GM18517 (cell line): ENCODE measurements at regions not wholly inside any gene's neighbourhood (a gene's known extent, or its start where the extent isn't known, plus 50 kb on each side); places are given as distances from the start of the nearest gene placed in this dataset.
"Not testable (repeated sequence)": the region's sequence is repeated elsewhere in the genome, so short reads cannot be mapped to it uniquely, and the experiment has no call there.

Experiments used
- ATAC-seq: cut with Tn5 transposase; IDR thresholded peaks from one replicate; pipeline ENCODE4 v1.9.1; 2021; ENCODE audit warnings: mild to moderate bottlenecking, moderate library complexity; ENCODE audit not compliant: unreplicated experiment

DNA sequence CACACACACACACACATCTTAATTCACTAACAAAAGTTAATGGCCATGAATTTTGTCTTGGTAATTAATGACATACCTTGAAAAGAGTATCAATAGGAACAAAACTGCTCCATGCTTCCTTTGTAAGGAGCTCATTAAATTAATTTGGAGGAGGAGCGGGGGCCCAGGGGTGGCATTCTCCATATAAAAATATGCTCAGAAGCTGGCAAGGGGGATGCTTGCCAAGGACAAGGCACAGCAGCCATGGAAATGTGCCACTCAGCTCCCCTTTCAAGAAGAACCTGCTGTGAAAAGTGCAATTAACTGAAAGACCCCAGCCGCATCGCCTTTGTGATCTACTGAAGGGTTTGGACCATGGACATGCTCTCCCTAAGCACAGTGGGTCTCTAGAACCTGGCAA lies 385.9 kb upstream of the API5 start:
- ATAC-seq: no peak

GRCh38 chr11:42947405-42947804 lies 364.4 kb upstream of the API5 start:
- ATAC-seq: no peak

- ATAC-seq: not testable (repeated sequence)
Measured at GRCh38 chr11:42949738-42950376, 361.9 kb upstream of the API5 start.

GRCh38 chr11:42951266-42951665 lies 360.5 kb upstream of the API5 start:
- ATAC-seq: no peak

DNA sequence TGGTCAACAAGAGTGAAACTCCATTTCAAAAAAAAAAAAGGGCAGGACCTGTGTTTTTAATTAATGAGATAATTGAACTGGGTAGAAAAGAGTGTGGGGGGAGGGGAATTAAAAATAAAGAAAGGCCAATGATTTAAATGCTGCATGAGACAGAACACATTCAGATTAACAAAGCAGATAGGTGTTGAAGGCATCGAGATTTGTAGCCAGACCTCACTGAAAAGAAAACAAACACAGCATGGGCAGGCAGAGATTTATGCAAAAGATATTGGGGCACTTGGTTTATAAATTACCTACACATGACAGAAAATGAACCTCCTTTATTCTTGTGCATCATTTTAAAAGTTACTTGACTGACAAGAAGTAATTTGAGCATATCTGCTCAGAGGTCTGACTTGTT lies 354.0 kb upstream of the API5 start:
- ATAC-seq: no peak

DNA sequence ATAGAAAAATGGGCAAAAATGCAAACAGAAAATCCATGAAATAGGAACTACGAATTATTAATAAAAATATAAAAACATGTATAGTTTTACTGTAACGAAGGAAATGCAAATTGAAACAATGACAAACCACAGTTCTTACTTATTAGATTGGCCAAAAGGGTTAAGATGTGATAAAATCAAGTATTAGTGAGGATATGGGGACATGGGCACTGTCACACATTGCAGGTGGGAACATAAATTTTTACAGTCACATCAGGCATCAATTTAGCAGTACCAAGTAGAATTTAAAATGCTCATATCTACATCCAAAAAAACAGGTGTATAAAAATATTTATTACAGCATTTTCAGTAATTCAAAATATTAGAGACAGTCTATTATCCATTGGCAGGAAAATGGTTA lies 353.2 kb upstream of the API5 start:
- ATAC-seq: no peak

DNA sequence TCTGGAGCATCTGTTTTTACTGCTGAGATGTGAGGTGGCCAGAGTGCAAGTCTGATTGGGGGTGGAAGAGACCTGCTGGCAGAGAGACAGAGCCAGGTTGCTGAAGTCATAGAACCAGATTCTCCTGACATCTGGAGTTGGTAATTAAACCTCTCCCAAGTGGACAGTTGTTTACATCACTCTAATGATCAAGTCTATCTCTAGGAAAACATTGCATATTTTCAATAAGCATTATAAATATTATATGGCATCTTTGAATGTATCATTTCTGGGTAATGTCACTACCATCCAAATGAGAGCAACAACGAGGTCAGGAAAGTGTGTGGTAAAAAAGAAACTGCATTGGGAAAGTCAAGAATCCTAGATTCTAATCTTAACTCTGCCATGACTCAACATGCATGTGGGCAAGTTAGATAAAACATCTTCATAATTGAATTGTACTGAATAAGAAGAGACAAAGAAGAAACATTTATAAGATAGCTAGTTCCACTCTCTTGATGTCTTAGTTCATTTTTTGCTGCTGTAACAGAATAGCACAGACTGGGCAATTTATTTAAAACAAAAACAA lies 351.2 kb upstream of the API5 start:
- no peak for ATAC-seq

GRCh38 chr11:42967653-42968052 lies 344.1 kb upstream of the API5 start:
- no peak for ATAC-seq

GRCh38 chr11:42972741-42973140 lies 339.1 kb upstream of the API5 start:
- no peak for ATAC-seq

DNA sequence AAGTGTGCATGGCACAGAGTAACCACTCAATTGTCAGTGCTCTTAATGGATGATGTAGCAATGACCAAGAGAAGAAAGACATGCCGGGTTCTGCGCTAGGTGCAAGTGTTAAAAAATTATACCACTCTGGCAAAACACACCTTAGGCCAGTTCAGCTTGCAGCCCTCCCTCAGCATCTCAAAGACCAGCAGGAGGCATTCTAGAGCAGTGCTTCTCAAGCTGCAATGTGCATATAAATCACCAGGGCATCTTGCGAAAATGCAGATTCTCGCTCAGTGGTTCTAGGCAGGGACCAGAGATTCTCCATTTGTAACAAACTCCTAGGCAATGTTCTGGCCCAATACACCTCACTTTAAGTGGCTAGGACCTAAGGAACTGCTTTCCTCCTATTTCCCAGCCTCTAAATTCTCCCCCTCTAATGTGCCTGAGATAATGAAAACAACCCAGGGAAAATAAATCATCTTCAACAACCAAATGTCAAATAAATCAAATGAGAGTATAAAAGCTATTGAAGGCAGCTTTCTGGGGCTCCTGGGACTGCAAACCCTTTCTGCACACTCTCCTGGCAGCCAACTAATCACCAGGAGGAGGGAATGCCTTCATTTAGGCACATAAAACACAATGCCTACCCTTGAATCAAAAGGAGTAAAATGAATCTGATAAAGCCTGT lies 337.2 kb upstream of the API5 start:
- ATAC-seq: no peak

DNA sequence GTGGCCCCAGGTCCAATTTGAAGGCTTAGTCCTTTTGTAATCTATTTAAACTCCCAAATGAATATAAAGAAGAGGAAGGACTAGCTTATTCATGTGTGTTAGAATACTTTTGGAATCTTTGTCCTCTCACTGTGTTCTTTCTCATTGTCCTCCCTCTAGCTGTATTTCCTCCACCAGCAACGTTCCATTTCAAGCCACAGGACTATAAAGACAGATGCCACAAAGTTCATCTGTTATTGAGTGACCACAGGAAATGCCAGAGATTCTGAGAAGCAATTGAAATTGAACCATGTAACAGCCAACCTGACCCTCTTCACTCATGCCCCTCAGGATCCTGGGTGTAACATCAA lies 336.6 kb upstream of the API5 start:
- ATAC-seq: no peak

DNA sequence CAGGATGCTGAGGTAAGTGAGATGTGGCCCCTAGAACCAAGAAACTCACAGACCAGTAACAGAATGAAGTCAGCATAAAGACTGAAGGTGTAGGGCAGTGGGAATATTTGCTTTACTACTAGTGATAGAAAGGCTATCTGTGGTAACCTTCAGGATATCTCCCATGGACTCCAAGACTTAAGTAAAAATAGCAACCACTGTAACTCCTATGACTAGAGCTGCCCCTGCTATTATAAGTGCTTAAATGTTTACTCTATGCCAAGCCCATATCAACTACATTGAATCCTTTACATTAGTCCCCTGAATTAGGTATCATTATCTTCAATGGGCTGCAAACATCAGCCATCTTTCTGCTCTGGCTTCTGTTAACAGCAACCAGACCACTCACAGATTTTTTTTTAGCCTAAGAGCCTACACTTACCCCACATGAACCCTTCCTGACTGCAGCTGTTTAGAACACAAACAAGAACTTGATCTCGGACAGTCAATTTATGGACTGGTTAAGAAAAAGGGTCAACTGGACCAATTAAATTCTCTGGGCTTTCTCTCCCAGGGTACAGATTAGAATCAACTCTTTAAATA lies 335.1 kb upstream of the API5 start:
- no peak for ATAC-seq

DNA sequence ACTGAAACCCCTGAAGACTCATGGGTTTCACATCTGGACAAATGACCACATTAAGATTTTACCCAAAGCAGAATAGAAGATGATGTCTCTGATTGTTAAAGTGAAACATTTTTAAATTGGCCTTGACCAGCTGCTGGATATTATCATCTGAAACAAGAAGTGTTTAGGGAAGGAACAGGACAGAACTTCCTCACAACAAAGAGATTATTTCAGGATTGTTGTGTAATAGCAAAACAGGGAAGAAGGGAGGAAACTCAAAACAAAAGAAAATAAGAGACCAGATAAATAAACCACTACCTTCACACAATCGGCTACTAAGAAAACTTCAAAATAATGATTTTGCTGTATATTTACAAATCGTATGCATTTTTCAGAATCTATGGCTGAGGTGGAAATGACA lies 319.2 kb upstream of the API5 start:
- ATAC-seq: no peak

- no peak for ATAC-seq
Measured at GRCh38 chr11:42996421-42997307, 315.1 kb upstream of the API5 start.

- not testable (repeated sequence) for ATAC-seq
Measured at GRCh38 chr11:43004879-43005278, 306.9 kb upstream of the API5 start.

DNA sequence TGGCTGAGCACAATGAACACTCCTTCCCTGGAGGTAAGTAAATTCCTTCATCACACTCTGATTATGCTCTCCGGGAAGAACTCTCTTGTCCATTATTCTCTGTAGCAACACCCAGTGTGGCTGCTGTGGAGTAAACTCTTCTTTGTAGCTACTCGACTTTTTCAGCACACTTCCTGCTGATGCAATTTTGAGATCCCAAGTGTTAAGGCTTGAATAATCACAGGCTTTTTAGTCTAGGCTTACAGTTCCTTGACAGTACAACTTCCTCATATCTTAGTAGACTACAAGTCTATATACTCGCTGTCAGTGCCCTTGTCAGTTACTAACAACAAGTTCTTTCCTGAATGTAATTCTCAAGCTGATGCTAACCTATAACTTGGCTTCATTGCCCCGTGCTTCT lies 301.8 kb upstream of the API5 start:
- no peak for ATAC-seq

DNA sequence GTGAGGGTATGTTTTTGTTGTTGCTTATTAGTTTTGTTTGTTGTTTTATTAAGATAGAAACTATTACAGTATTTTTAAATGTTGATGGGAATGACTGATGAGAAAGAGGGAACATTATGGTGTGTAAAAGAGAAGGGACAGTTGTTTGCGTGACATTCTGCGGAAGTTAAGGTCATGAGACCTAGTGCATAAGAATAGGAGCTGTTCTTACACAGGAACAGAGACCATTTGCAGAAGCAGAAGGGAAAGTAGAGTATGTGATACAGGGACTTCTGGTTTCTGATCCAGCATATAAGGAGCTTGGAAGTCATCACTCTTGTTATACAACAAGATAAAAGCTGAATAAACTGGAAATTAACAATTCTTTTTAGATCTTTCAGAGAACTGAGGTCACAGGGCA lies 299.2 kb upstream of the API5 start:
- no peak for ATAC-seq

DNA sequence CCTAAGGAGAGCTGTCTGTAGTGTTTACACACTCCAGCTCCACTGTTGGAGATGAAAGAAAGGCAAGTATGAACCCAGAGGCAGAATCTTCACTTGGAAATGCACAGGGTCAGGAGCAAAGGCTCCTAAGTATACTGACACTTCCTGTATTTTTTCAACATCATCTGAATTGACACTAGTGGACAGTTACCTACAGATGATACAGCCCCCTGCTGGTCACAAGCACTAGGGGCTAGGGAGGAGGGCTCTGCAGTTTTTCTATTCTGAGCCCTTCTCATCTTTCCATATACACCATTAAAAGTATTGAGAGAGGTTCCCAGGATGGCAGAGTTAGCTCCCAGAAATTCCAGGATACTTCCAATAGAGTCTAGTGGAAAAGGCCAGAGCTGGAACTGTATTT lies 290.3 kb upstream of the API5 start:
- no peak for ATAC-seq

DNA sequence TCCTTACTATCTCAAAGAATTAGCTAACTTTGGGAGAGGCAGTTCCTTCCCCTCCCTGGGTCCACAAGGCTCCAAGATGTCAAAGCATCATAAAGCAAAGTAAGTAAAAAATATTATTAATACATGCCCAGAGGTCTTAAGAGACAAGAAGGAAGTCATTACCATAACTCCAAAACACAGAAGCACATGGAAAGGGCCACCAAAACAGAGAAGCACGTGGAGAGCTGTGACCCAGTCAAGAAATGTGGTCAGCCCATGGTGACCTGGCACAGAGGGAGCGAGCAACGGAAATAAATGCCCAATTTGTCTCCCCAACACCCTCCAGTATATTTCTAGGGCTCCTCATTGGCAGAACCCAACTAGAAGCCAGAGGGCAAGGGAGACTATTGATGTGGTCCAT lies 277.5 kb upstream of the API5 start:
- ATAC-seq: no peak

DNA sequence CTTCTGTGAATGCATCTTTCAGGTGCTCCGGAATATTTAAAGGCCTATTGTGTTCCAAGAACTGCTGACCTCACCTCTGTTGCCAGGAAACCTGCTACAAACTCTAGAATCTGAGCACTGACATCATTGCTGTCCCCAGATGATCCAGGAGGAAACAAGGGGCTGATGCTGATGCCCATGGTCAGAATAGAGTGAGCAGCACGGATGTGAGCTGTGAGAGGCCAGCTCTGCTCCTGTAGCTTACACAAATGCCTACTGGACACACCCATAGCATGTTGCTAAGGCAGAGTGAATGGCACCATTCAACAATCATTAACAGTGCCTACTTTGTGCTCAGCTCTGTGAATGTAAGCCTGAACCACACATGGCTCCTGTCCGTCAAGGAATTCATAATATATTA lies 276.7 kb upstream of the API5 start:
- ATAC-seq: no peak

DNA sequence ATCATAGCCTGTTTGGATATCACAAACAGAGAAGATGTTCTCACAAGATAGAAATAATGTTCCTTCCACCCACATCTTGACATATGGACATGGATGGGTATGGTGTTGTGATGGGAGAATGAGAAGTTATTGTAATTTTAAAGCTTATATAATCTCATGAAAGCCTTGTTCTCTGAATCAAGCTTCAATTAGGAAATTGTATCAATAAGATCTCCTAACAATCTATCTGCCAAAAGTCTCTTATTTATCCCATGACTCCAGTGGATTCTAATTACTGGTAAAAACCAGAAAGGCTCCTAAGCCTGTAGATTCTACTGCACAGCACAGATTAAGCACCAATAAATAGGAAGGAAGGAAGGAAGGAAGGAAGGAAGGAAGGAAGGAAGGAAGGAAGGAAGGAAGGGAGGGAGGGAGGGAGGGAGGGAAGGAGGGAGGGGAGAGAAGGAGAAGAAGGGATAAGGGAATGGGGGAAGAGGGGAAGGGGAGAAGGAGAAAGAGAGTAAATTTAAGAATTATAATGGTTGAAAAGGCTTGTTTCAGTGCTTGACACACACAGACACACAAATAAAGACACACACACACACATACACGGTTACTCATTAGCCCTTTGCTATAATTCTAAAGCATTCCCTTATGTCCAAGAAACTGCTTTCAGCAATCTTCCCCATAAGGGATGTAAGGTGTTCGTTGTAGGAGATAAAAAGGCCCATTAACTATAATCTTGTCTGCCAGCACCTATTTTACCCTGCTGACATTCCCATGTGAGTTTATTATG lies 258.0 kb upstream of the API5 start:
- no peak for ATAC-seq
